SK-N-SH treated with all-trans-retinoic acid at 6 μM for 48 hours (cell line): ENCODE measurements at regions not wholly inside any gene's neighbourhood (a gene's known extent, or its start where the extent isn't known, plus 50 kb on each side); places are given as distances from the start of the nearest gene placed in this dataset.

Experiments
- GLIS3 ChIP-seq: fragments of 250-450 bp; sonication (Bioruptor Pico); IDR thresholded peaks from 2 replicates; pipeline ENCODE4 v1.5.0; 2020; ENCODE audit warnings: mild to moderate bottlenecking, moderate library complexity
- TF ChIP-seq, protein P1 (sequence below): fragments of 250-450 bp; sonication (Bioruptor Pico); IDR thresholded peaks from 2 replicates; pipeline ENCODE4 v1.8.0; 2020; ENCODE audit warnings: mild to moderate bottlenecking, moderate library complexity, borderline replicate concordance

DNA sequence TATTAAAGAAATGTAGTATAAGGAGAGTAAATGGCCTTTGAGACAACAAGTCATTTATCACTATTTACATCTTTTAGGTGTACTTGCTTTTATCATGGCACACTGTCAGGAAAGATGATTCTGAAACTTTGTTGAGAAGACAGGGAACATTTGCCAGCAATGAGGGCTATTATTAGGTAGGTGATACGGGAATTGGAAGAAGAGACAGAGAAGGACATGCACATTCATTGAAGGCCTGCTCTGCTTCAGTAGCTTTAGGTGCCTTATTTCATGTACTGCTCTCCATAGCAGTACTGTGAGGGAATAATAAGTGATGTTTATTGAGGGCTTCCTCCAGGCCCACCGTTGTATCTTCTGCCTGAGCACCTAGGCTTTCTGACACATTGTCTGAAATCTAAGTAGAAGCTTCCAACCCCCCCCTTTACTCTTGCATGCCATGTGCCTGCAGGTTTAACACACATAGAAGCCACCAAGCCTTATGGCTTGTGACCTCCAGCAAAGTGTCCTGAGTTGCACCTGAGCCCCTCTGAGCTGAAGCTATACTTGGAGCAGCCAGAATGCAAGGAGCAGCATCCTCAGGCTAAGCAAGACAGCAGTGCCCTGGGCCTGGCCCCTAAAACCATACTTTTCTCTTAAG lies 275.2 kb upstream of the VLDLR start:
- TF ChIP-seq GLIS3 (CRISPR knock-in tag), result no peak
- TF ChIP-seq, protein P1, sequence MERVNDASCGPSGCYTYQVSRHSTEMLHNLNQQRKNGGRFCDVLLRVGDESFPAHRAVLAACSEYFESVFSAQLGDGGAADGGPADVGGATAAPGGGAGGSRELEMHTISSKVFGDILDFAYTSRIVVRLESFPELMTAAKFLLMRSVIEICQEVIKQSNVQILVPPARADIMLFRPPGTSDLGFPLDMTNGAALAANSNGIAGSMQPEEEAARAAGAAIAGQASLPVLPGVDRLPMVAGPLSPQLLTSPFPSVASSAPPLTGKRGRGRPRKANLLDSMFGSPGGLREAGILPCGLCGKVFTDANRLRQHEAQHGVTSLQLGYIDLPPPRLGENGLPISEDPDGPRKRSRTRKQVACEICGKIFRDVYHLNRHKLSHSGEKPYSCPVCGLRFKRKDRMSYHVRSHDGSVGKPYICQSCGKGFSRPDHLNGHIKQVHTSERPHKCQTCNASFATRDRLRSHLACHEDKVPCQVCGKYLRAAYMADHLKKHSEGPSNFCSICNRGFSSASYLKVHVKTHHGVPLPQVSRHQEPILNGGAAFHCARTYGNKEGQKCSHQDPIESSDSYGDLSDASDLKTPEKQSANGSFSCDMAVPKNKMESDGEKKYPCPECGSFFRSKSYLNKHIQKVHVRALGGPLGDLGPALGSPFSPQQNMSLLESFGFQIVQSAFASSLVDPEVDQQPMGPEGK (CRISPR knock-in tag), result no peak
